Cardiac septum (tissue), 1 donor: ENCODE measurements at regions not wholly inside any gene's neighbourhood (a gene's known extent, or its start where the extent isn't known, plus 50 kb on each side); places are given as distances from the start of the nearest gene placed in this dataset.

Experiments
- DNase-seq: peaks from one replicate; pipeline ENCODE4 v3.0.0-alpha.2; 2020; ENCODE audit warnings: low spot score
- intact Hi-C: fragments of 100-400 bp; cut with DNase I; formaldehyde crosslinking; loops from one replicate; pipeline ENCODE4 v1.14.0; 2022
- donor health status: DM: no; HTN: no; CAD: no.

- DNase-seq = no peak
- intact Hi-C loops = no loop called here
Measured at GRCh38 chr16:59170099-59170712, 436.1 kb upstream of the GOT2 start.

GRCh38 chr16:59169168-59169567 lies 435.1 kb upstream of the GOT2 start:
- no peak for DNase-seq
- intact Hi-C loops = no loop called here

- DNase-seq = no peak
- intact Hi-C loops = no loop called here
Measured at GRCh38 chr16:59168461-59169114, 434.5 kb upstream of the GOT2 start.

- DNase-seq = no peak
- intact Hi-C loops = no loop called here
Measured at GRCh38 chr16:59164461-59164860, 430.3 kb upstream of the GOT2 start.

GRCh38 chr16:59163371-59164055 lies 429.4 kb upstream of the GOT2 start:
- intact Hi-C loops = no loop called here
- DNase-seq = no peak

GRCh38 chr16:59161679-59162078 lies 427.6 kb upstream of the GOT2 start:
- DNase-seq = no peak
- intact Hi-C loops = no loop called here

GRCh38 chr16:59154295-59154694 lies 420.2 kb upstream of the GOT2 start:
- intact Hi-C loops = no loop called here
- DNase-seq = no peak

GRCh38 chr16:59148769-59149155 lies 414.6 kb upstream of the GOT2 start:
- intact Hi-C loops = no loop called here
- DNase-seq = no peak

- no peak for DNase-seq
Measured at GRCh38 chr16:59148056-59148768, 414.1 kb upstream of the GOT2 start.

GRCh38 chr16:59146140-59146539 lies 412.0 kb upstream of the GOT2 start:
- DNase-seq = no peak
- intact Hi-C loops = no loop called here

More at GRCh38 chr16:59148056-59148768, 414.1 kb upstream of the GOT2 start:
- intact Hi-C loops = no loop called here

GRCh38 chr16:59144841-59145240 lies 410.7 kb upstream of the GOT2 start:
- no peak for DNase-seq
- intact Hi-C loops = no loop called here

- intact Hi-C loops = no loop called here
- DNase-seq = no peak
Measured at GRCh38 chr16:59144326-59144725, 410.2 kb upstream of the GOT2 start.

GRCh38 chr16:59126486-59126885 lies 392.4 kb upstream of the GOT2 start:
- intact Hi-C loops = no loop called here
- no peak for DNase-seq

GRCh38 chr16:59124056-59124455 lies 389.9 kb upstream of the GOT2 start:
- intact Hi-C loops = no loop called here
- DNase-seq = no peak

GRCh38 chr16:59123479-59123878 lies 389.4 kb upstream of the GOT2 start:
- no peak for DNase-seq
- intact Hi-C loops = no loop called here

GRCh38 chr16:59122262-59122537 lies 388.1 kb upstream of the GOT2 start:
- intact Hi-C loops = no loop called here

GRCh38 chr16:59121411-59122261 lies 387.5 kb upstream of the GOT2 start:
- DNase-seq = no peak
- intact Hi-C loops = no loop called here

More at GRCh38 chr16:59122262-59122537, 388.1 kb upstream of the GOT2 start:
- DNase-seq = no peak

- intact Hi-C loops = no loop called here
Measured at GRCh38 chr16:59116744-59117143, 382.6 kb upstream of the GOT2 start.

GRCh38 chr16:59114790-59115189 lies 380.7 kb upstream of the GOT2 start:
- DNase-seq = no peak
- intact Hi-C loops = no loop called here

More at GRCh38 chr16:59116744-59117143, 382.6 kb upstream of the GOT2 start:
- no peak for DNase-seq
